Peyer's patch (tissue), 4 donors: ENCODE measurements at regions not wholly inside any gene's neighbourhood (a gene's known extent, or its start where the extent isn't known, plus 50 kb on each side); places are given as distances from the start of the nearest gene placed in this dataset.
"Not testable (repeated sequence)": the region's sequence is repeated elsewhere in the genome, so short reads cannot be mapped to it uniquely, and the experiment has no call there.

Experiments used
- CTCF ChIP-seq, 6 experiments: fragments of 450-650 bp in 4 of 6; fragments of 200-600 bp in 2 of 6; sonication (generic) in 1 of 6; IDR thresholded peaks; one replicate each; pipeline ENCODE4 v1.5.1; 2017 to 2019; ENCODE audit warnings: antibody characterized with exemption in 6 of 6, mild to moderate bottlenecking in 3 of 6, moderate library complexity in 1 of 6
- POLR2A ChIP-seq, 2 donors: fragments of 450-650 bp; IDR thresholded peaks; one replicate each; pipeline ENCODE4 v1.5.1; 2017; ENCODE audit warnings: antibody characterized with exemption in 2 of 2, mild to moderate bottlenecking in 2 of 2, moderate library complexity in 2 of 2

DNA sequence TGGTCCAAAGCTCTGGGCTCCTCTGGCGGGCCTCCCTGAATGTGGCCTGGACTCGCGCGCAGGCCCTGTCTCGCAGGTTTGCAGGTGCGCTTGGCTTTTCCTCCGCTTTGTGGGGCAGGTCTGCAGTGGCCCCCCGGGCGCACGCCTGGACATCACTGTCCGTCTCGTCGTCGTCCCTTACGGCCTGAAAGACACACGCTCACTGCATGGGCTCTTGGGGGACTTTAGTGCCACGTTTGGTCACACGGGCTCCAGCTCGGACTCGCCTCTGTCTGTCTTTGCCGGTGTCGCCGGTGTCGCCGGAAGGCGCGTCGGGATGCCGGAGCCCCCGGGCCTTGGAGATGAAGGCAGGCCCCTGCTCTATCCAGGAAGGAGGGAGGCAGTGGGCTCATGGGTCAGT, 1419.9 kb upstream of the PCDH10 start:
- TF ChIP-seq CTCF, POLR2A (IDR thresholded peaks at IDR 0.05): not testable (repeated sequence)
